Stomach smooth muscle (tissue), 2 donors: ENCODE measurements at regions not wholly inside any gene's neighbourhood (a gene's known extent, or its start where the extent isn't known, plus 50 kb on each side); places are given as distances from the start of the nearest gene placed in this dataset.

Experiments used
- H3K27ac ChIP-seq: one replicate; pipeline ENCODE4 v1.7.0; 2013; ENCODE audit warnings: mild to moderate bottlenecking, low read length, inconsistent platforms
- H3K27me3 ChIP-seq, 2 donors: one replicate each; pipeline ENCODE4 v1.7.0; 2013; ENCODE audit warnings: low read length in 2 of 2; ENCODE audit not compliant: insufficient read depth in 2 of 2, control insufficient read depth in 1 of 2
- H3K36me3 ChIP-seq, 2 donors: one replicate each; pipeline ENCODE4 v1.7.0; 2013; ENCODE audit warnings: low read length in 2 of 2; ENCODE audit not compliant: control insufficient read depth in 2 of 2, insufficient read depth in 2 of 2
- H3K4me1 ChIP-seq: one replicate; pipeline ENCODE4 v1.7.0; 2013; ENCODE audit warnings: low read length; ENCODE audit not compliant: control insufficient read depth, insufficient read depth
- H3K4me3 ChIP-seq, 2 donors: one replicate each; pipeline ENCODE4 v1.7.0; 2013; ENCODE audit warnings: low read length in 2 of 2
- H3K9ac ChIP-seq, 2 donors: one replicate each; pipeline ENCODE4 v1.7.0; 2013; ENCODE audit warnings: low read length in 2 of 2, mild to moderate bottlenecking in 1 of 2
- H3K9me3 ChIP-seq, 2 donors: one replicate each; pipeline ENCODE4 v1.7.0; 2013; ENCODE audit warnings: low read length in 2 of 2; ENCODE audit not compliant: control insufficient read depth in 2 of 2
- donor health status: healthy.
- donor health status: Pancreatic carcinoma.

DNA sequence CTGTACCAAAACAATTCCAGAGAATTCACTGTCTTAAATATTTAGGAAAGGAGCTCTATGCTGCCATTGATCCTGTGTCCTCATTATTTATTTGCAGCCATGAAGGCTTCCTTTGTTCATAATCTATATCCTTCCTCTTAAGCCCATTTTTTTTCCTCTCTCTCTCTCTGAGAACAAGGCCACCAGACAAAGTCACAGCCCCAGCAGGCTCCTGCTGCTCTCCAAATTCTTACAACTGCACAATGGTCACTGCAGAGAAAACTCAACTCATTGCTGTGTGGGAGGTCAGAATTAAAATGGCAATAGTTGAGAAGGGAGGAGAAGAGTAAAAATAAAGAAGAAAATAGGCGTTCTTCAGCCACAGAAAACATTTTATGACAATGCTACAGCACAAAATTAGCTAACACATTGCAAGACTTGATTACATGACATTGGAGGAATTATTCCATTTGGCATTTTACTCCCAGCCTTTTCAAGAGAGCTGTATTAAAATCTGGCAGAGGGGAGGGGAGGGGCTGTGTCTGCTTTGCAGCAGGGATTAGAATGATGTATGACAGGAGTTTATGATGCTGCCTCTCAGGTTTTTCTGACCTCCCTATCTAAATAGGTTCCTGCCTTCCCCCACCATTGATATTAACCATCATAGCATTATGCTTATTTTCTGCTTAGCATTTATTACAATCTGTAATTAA, 399.7 kb upstream of the THBS1 start:
- Histone ChIP-seq H3K9me3 (no peaks in the 10 kb centered on the region), H3K4me3 (no peak overlapping the region), H3K4me1 (no peaks in the 10 kb centered on the region), H3K27ac (no peak overlapping the region), H3K36me3 (no peaks in the 10 kb centered on the region), H3K9ac (no peak overlapping the region), H3K27me3 (no peaks in the 10 kb centered on the region)

DNA sequence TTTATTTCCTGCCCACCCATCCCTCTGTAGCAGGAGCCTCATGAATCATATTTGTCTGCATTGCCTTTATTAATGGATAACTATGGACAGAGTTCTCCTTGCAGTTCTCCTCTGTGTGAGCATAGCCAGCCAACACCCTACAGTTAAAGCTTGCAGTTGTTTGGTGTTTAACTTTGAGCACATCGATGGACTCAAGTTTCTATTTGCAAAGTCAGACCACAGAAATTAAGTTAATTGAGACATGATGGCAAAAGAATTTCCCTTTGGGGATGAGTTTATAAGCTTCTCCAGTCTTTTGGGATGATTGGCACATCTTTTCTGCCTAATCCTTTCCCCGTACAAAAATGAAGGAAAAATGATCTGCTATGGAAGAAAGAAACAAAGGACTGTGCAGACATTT, 398.9 kb upstream of the THBS1 start:
- no peak overlapping the region for H3K9ac ChIP-seq
- H3K27me3 ChIP-seq = no peaks in the 10 kb centered on the region
- no peak overlapping the region for H3K27ac ChIP-seq
- no peaks in the 10 kb centered on the region for H3K9me3 ChIP-seq
- H3K4me1 ChIP-seq = no peaks in the 10 kb centered on the region
- H3K4me3 ChIP-seq = no peak overlapping the region
- no peaks in the 10 kb centered on the region for H3K36me3 ChIP-seq

DNA sequence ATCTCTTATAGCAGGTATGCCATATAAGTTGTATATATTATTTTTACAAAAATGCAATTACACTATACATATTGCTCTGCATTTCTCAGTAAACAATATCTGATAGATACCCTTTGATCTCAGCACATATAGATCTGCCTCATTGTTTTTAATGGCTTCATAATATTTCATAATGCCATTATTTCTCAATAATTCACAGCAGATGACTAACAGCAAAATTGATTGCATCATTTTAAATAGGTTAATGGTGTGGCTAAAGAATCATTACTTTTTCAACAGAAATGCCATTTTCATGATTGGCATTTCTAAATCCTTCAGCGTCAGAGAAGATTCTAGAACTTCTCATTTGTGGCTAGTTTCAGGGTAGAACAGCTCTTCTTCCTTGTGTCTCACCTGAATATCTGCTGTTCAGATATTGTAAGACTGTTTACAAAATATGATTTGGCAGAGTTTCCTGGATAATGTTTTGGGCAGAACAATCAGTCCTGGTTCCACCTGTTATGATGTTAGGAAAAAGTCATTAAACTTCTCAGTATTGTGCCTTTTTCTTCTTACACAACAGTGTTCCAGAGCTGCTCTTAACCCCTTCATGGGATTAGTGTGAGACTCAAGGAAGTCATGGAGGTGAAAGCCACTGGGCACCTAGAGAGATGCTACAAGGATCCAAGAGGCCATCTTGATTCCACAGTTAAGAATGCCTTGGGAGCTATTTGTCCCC, 397.6 kb upstream of the THBS1 start:
- Histone ChIP-seq H3K27ac (no peak overlapping the region), H3K4me3 (no peak overlapping the region), H3K27me3 (no peaks in the 10 kb centered on the region), H3K9ac (no peak overlapping the region), H3K36me3 (no peaks in the 10 kb centered on the region), H3K9me3 (no peaks in the 10 kb centered on the region), H3K4me1 (no peaks in the 10 kb centered on the region)

DNA sequence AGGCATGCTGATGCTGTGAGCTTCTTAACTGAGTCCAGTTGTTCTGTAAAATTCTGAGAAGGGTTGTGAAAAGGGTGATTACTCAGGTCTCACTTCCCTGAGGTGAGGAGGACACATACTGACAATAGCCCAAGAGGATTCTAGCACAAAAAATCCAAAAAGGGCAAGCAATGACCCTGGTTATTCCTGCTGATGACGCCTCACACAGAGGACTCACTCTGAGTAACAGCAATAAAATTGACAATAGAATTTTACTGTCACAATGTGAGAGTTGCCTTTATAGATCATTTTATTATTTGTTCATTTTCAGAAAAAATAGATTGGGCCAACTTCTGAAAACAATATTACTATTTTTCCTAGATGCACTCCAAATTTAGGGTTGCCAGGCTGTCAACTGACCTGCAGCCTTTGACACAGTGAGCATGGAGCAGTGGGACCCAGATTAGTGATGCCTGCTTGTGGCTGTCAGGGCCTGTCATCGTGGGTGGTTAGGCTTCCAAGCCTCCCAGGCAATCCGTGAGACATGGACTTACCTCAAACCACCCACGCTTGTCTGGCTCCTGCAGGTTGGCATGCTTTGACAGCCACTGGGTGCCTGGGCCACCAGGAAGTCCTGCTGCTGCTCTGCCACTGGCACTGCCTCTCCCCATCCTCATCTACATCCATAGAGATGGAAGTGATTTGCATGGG, 396.0 kb upstream of the THBS1 start:
- H3K9ac ChIP-seq = no peak overlapping the region
- H3K4me3 ChIP-seq = no peak overlapping the region
- H3K27ac ChIP-seq = no peak overlapping the region
- no peaks in the 10 kb centered on the region for H3K27me3 ChIP-seq
- H3K4me1 ChIP-seq = no peaks in the 10 kb centered on the region
- no peaks in the 10 kb centered on the region for H3K36me3 ChIP-seq
- no peaks in the 10 kb centered on the region for H3K9me3 ChIP-seq

DNA sequence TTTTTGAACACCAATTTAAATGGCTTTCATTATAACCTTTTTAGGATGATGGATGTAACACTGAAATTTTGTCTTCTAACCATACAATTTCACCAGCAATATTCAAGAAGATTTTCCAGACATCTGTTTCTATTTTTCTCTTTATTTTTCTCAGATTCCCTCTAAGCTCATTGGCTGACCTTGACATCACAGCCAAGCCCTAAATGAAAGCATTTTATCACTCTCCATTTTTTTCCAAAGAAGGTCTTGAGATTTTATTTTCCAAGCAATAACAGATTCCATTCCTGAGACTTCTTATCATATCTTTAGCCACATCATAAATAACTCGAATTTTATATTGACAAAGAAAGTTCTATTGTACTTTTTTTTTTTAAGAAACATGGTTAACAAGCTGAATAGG, 392.6 kb upstream of the THBS1 start:
- H3K27ac ChIP-seq = no peak overlapping the region

DNA sequence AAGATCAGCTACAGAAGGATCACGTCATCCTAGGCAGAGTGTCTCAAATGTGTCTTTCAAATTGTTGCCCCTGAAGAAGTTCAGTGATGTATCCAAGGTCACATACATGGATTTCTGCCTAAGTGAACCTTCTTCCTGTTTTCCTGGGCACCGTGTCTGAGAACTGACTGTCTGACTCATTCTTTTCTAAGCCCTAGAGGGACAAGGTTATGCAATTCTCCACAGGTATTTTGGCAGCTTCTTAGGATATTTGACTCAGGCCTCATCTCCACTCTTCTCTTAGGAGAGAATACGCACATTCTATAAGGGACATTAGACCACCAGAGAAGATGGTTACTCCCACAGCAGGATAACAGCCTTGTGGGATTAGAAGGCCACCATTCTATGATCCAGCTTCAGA, 391.9 kb upstream of the THBS1 start:
- Histone ChIP-seq H3K4me1 (no peaks in the 10 kb centered on the region), H3K27me3 (no peaks in the 10 kb centered on the region), H3K9ac (no peak overlapping the region), H3K27ac (no peak overlapping the region), H3K4me3 (no peak overlapping the region), H3K36me3 (no peaks in the 10 kb centered on the region), H3K9me3 (no peaks in the 10 kb centered on the region)

More for the DNA sequence above, 392.6 kb upstream of the THBS1 start:
- Histone ChIP-seq H3K27me3 (no peaks in the 10 kb centered on the region), H3K4me3 (no peak overlapping the region), H3K9me3 (no peaks in the 10 kb centered on the region), H3K9ac (no peak overlapping the region), H3K36me3 (no peaks in the 10 kb centered on the region), H3K4me1 (no peaks in the 10 kb centered on the region)

DNA sequence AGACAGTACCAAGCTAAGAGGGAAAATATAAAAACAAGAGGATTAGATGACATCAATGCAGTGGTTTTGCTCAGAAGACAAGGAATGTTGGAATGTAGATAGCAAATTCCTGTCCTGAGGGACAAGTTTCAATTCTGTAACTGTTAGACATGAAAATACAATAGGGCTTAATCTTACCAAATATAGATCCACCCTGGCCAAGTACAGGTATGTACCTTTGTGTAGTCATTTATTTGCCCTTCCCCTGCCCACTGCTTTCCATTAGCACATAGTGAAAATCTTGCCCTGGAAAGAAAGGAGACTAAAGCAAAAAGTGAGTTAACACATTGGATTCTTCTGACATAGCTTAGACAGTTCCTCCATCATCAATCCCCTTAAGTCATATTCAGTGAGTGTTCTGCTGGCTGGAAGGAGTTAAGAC, 389.0 kb upstream of the THBS1 start:
- H3K27ac ChIP-seq = no peak overlapping the region
- no peaks in the 10 kb centered on the region for H3K36me3 ChIP-seq
- H3K27me3 ChIP-seq = no peaks in the 10 kb centered on the region
- H3K9me3 ChIP-seq = no peaks in the 10 kb centered on the region
- H3K9ac ChIP-seq = no peak overlapping the region
- no peaks in the 10 kb centered on the region for H3K4me1 ChIP-seq
- H3K4me3 ChIP-seq = no peak overlapping the region

DNA sequence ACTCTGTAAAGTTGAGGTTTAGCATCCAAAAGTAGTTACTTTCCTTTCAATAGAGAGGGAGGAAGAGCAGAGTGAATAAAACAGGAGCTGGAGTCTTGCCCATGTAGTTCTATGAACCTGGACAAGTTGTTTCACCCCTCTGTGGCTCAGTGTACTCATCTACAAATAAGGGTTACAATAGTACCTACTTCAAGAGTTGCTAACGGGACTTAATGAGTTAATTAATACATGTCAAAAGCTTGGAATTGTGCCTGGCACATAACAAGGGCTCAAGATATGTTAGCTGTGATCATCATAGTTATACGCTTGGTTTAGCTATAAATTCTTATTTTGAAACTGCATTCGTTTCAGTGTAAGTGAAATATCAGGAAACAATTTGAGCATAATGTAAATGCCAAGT, 388.5 kb upstream of the THBS1 start:
- no peaks in the 10 kb centered on the region for H3K4me1 ChIP-seq
- no peaks in the 10 kb centered on the region for H3K9me3 ChIP-seq
- no peak overlapping the region for H3K27ac ChIP-seq
- no peaks in the 10 kb centered on the region for H3K36me3 ChIP-seq
- H3K27me3 ChIP-seq = no peaks in the 10 kb centered on the region
- H3K9ac ChIP-seq = no peak overlapping the region
- H3K4me3 ChIP-seq = no peak overlapping the region

DNA sequence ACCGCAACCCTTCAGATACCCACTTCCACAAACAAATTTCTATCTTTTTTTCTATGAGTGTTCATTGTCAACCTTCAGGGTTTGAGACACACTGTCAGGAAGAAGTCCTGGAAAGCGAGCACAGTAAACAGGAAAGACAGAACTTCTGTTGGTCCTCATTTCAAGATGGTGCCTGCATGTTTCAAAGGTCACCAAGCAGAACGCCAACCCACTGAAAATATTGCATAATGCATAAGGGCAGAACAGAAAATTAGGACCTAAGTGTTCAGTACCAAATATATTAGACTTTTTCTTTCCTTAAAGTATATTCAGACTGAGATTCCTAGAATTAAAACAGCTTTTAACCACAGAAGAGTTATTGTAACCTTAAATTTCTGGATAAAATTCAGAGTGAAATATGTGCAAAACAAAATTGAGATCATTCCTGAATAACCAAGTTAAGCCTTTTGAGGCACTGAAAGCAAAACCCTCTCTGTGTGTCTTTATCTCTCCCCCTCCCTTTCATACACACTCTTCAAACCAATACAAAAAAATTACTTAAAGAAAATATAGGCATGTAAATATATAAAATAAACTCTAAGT, 387.8 kb upstream of the THBS1 start:
- Histone ChIP-seq H3K4me3 (no peak overlapping the region), H3K27ac (no peak overlapping the region), H3K27me3 (no peaks in the 10 kb centered on the region), H3K36me3 (no peaks in the 10 kb centered on the region), H3K4me1 (no peaks in the 10 kb centered on the region), H3K9me3 (no peaks in the 10 kb centered on the region), H3K9ac (no peak overlapping the region)

DNA sequence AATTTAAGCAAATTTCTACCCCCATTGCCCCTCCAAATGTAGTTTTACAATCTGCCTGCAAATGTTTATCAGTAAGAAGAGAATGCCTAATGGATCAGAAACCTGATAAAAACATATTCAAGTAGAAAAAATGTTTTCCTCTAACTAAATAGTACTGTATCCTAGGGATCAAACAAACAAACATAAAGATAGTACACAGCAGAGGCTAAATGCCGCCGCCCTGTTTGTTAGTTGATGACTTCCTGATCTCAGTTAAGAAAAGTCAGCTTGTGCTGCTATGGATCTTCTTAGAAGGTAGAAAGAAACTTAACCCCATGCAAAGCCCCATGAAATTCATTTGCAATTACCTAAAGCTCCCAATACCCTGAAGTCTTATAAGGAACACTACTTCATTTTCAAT, 387.3 kb upstream of the THBS1 start:
- H3K9me3 ChIP-seq = no peaks in the 10 kb centered on the region
- H3K27ac ChIP-seq = no peak overlapping the region
- H3K36me3 ChIP-seq = no peaks in the 10 kb centered on the region
- no peaks in the 10 kb centered on the region for H3K27me3 ChIP-seq
- H3K4me1 ChIP-seq = no peaks in the 10 kb centered on the region
- no peak overlapping the region for H3K4me3 ChIP-seq
- no peak overlapping the region for H3K9ac ChIP-seq
